ENCODE measurements at regions not wholly inside any gene's neighbourhood (a gene's known extent, or its start where the extent isn't known, plus 50 kb on each side); places are given as distances from the start of the nearest gene placed in this dataset.

DNA sequence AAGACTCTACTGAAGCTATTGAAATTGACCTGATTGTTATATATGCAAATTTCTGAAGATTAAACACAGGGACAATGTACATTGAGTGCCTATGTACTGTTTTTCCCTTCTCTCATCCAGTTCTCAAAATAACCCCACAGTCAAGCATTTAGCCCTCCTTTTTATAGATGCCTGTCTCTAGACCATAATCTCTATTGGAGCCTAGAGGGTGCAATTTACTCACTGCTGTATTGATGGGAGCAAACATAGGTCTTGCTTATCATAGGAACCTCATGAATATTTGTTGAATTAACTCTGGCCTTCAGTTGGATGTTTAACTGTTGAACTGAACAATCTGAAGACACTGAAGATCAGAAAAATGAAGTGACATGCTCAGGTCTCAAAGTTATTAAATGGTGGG, 183.0 kb downstream of the RFC3 start:
- no peak for DNase-seq (ENCODE audit: extremely low read depth, low read depth)

DNA sequence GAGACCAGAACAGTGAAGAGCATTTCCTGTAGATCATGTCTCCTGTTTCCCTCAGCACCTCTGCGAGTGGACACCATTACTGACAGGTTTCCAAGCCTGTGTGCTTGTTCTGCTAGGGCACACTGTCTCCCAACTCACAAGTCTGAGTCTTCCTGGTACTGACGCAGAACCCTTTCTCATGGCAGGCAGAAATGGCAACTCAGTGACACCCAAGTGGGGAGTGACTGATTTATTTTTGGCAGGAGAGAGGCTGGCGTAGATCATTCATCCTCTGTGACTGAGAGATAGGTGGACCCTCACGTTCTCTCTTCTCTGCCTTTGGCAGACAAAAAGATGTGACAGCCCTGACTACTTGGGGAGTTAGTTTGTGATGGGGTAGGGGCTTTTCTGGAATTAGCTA, 183.4 kb downstream of the RFC3 start:
- DNase-seq (ENCODE audit: extremely low read depth, low read depth) = no peak

DNA sequence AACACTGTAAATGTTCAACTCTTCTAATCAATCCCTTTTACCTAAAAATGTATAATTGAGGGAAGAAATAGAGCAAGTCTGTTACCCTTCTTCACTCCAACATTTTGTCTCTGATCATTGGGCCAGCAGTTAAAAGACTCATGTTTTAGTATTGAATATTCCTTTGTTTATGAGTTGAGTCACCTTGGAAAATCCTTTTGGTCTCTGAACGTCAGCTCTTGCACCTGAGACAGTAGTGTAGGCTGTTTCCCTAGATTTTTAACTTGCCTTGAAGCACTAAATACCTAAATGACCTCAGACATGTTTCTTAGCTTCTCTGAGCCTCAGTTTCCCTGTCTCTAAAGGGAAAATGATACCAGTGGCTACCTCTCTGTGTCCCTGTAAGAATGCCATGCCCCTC, 184.2 kb downstream of the RFC3 start:
- no peak for DNase-seq (ENCODE audit: extremely low read depth, low read depth)

DNA sequence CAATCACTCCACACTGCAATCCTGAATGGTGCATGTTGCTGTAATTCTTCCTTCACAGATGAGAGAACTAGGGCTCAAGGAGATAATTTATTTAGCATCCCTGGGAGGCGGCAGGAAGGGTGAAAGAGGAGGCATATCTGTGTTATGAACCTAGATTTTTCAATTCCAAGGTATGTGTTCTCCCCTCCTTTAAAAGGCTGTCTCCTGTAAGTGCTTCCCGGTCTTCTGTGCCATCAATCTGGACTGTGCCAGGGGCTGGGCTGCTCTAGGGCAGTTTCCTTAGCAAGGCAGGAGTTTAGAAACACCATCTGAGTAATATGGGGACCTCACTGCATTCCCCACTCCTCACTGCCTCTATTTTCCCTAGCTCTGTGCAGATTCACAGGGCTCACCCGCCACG, 185.0 kb downstream of the RFC3 start:
- DNase-seq (ENCODE audit: extremely low read depth, low read depth) = no peak

DNA sequence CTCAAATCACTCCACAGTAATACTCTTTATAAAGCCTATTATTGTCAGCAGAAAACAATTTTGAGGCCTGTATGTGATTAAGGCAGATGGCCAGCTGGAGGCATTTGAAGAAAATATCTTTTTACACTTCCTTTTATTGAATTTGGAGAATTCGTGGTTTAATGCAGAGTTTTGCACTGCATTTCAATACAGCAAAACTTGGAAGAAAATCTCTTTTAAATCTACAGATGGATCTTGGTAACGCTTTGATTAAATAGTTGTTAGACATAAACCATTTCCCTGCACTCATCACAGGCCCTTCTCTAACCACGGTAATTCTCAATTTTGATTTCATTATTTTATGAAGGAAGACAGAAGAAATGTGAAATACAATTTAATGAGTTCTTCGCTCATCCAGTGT, 185.7 kb downstream of the RFC3 start:
- no peak for DNase-seq (ENCODE audit: extremely low read depth, low read depth)

DNA sequence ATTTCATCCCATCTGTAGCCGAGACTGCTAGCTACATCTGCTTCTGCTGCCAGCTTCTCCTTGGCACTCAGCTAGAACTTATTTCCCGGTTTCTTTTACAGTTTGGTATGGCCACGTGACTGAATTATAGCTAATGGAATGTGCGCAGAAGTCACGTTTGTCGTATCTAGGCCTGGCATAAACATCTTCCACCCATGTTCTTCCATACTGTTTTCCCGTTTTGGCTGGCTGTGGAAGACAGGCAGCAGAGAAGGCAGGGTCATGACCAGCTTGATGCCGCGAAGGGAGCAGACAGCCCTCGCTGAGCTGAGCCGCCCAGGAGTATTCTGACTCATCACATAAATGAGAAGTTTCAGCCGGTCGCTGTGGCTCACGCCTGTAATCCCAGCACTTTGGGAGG, 186.7 kb downstream of the RFC3 start:
- DNase-seq (ENCODE audit: extremely low read depth, low read depth) = no peak

DNA sequence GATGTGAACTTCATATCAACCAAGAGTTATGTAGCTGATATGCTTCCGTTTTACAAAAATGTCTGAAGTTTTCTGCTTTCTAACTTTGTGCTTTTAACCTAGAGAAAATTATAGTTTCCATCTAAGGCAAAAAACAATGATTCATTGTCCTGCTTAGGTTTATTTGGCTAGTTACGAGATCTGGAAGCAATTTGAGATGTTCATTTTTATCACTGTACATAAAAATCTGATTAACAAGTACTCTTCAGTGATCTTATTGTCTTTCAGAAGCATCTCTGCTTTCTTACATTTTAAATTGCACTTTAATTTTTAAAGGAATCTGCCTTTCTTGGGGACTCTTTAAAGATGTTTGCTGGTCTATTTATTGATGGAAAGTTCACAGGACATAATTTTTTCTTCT, 188.1 kb downstream of the RFC3 start:
- no peak for DNase-seq (ENCODE audit: extremely low read depth, low read depth)

DNA sequence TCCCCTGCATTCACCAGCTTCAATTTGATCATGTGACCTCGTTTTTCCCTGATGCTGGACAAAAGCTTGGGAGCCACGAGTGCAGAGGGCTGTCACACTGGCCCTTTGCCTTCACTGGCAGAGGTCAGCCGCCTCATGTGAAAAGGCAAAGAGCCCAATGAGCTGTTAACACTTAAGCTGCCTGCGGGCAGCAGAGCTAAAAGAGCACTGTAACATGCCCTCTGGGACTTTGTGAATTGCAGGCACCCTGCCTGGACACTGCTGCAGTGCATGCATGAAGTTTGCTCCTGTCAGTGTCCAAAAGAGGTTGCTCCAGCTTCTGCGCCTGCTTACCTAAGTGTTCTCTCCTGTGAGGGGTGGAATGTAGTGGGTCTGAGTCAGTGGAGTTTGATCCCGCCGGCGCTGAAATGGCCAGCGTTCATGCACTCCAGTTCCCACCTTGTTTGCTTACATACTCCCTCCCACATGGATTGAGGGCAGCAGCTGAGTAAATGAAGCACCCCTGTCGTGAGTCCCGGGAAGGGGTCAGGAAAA, 193.7 kb downstream of the RFC3 start:
- DNase-seq (ENCODE audit: extremely low read depth, low read depth) = no peak

DNA sequence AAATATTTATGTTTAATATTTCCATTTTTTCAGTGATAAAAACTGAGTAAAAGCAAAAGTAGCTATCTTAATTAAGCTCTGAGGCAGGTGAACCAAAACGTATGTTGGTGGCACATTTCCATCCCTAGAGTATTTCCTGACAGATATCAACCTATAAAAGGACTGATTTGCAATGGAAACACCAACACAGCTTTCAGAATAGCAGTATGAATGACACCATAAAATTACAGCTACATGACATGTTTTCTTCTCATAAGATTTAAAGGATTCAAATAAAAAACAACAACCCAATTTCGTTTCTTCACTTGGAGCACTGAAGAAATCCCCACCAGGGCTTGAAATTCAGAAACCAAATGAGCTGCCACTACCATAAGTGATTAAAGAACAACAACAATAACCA, 194.4 kb downstream of the RFC3 start:
- no peak for DNase-seq (ENCODE audit: extremely low read depth, low read depth)

DNA sequence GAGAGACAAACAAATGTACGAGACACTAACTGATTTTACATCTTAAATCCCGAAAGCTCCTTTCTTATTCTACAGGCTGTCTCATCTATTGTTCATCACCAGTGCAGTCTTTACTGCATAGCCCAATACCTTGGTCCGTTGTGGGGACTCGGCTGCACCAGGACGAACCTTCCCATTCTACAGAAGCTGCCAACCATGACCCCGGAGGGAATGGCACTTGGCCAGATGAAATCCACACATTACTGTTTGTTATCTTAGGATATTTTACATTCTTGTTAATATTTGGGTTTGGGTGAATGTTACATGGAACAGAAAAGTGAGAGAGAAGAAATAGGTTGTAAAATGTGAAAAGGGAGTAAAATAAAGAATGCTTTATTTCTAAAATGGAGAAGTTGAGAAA, 195.1 kb downstream of the RFC3 start:
- no peak for DNase-seq (ENCODE audit: extremely low read depth, low read depth)

DNA sequence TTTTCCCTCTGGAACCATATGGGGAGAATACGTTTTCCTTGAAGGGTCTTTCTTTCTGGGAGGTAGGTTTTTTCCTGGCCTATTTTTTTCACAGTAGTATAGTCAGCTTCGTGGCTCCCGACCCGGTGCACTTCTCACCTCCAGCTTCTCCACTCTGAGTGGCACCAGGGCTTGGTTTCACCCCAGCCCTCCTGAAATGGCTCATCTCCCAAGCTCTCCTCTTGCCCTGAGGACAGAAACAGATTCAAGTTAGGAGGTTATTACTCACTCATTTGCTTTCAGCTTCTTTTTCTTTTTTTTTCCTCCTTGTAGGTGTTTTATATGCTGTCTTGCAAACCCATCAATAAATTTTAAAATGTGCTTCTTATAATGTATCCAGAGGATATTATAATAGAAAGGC, 199.3 kb downstream of the RFC3 start:
- DNase-seq (ENCODE audit: extremely low read depth, low read depth) = no peak

DNA sequence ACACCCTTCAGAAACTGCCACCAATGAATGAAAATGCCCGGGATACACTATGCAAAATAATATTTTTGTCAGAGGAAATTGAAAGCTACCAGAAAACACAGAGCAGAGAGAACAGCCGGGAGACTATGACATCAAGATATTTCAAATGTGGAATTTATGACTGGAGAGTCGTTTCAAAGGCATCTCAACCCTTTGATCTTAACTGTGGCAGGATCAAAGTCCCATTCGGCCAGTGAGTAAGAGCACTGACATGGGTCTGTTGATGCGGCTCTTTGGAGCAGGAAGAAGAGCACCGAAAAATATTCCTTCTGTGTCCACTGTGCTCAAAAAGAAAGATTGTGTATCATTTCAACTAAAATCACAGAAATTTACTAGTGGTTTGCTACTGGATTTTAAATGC, 201.9 kb downstream of the RFC3 start:
- no peak for DNase-seq (ENCODE audit: extremely low read depth, low read depth)

DNA sequence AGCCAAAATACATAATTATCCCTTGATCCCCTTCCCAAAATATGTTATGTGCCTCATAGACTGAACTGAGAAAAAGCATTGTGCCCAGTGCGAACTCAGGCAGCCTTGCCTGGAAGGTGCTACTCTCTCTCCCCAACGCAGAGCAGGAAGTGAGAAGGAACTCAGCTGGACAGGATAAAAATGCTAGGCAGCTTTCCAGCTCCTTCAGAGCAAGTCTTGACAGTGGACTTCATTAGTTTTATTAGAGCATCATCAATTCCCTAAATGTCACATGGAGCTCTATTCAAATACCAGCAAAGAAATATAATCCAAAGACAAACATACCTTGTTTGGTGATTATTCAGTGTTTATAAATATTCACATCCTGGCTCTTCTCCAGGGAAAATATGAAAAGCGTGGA, 202.4 kb downstream of the RFC3 start:
- no peak for DNase-seq (ENCODE audit: extremely low read depth, low read depth)

DNA sequence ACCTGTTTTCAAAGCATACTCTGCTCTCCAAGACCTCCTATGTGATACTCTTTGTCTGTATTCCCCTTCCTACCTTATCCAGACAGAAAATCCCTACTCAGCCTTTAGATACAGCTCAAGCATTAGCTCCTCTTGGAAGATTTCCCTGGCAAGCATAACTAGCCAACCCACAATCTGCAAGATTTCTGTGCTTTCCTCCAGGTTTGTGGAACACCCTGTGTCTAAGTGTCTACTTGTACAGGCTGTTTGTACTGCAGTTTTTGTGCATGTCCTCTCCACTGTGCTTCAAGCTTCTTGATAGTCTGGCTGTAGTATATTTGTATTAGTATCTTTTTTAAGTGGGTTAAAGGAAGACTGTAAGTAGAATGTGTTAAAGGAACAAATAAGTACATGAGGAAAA, 203.7 kb downstream of the RFC3 start:
- DNase-seq (ENCODE audit: extremely low read depth, low read depth) = no peak

DNA sequence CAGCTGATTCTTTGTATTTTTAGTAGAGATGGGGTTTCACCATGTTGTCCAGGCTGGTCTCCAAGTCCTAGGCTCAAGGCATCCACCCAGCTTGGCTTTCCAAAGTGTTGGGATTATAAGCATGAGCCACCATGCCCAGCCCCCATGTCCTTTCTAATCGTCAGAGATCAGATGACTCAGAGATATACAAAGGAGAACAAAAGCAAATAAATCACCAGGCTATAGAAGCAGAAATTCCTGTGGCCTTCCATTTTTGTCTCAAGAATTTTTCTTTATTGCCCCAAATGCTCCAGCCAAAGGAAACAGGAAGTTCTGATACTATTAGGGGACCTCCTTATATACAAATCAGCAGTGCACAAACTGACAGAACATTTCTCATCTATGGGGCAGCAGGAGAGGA, 207.8 kb downstream of the RFC3 start:
- no peak for DNase-seq (ENCODE audit: extremely low read depth, low read depth)

DNA sequence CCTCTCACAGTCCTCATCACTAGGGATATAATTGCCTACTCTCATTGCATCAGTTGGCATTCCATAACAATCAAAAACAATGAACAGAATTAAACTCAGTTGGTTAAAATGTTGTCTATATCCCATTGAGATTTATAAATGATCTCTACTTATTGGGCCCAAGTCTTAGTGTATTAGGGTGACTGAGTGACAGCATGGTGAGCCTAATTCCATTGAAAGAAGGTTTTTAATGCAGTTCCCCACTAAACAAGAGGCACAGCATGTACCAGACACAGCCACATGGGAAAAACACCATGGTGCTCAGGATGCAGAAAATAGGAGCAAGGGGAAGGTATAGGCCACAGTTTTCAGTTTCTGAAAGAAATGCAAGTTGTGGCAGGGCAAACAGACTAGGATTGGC, 208.4 kb downstream of the RFC3 start:
- no peak for DNase-seq (ENCODE audit: extremely low read depth, low read depth)

DNA sequence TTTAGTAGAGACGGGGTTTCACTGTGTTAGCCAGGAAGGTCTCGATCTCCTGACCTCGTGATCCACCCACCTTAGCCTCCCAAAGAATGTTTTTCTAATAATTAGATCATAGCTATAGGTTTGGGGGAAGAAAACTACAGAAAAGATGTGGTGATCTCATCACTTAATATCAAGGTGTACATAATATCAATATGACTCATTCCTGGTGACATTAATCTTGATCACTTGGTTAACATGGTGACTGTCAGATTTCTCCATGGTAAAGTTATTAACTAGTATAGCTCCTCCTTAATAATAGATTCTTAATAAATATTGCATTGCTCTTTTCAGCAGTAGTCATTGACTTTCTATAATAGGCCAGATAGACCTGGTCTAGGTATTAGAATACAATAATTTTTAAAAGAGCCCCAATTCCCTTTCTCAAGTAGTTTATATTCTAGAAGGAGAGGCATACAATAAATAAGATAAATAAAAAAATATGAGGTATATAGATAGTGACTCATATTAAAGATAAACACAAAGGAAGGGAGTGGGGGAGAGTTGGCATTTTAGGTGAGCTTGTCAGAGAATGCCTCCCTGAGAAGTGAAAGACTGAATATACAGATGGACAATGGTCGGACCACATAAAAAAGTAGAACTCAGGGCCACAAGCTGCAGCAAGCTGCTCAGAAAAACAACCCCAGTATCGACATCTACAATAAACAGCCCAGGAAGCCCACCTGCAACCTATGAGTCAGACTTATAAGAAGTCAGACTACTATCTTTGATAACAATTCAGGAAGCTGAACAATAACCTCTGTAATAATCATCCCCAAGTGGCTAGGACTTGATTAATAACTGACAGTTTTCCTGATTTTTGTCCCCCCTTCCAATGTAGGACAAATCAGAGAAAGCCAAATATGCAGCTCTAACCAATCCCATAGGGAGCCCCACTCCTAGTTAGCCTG, 210.8 kb downstream of the RFC3 start:
- DNase-seq (ENCODE audit: extremely low read depth, low read depth) = no peak

DNA sequence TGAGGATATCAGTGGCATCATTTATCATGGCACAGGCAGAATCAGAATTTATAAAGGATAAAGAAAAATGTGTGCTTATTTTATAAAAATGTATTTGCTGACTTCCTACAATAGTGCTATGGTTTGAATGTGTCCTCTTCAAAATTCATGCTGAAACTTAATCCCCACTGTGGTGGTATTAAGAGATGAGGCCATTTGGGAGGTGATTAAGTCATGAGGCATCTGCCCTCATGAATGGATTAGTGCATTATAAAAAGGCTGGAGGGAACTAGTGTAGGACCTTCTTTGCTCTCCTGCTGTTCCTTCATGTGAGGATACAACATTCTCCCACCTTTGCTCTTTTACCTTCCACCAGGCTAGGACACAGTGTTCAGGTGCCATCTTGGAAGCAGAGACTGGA, 212.8 kb downstream of the RFC3 start:
- no peak for DNase-seq (ENCODE audit: extremely low read depth, low read depth)

DNA sequence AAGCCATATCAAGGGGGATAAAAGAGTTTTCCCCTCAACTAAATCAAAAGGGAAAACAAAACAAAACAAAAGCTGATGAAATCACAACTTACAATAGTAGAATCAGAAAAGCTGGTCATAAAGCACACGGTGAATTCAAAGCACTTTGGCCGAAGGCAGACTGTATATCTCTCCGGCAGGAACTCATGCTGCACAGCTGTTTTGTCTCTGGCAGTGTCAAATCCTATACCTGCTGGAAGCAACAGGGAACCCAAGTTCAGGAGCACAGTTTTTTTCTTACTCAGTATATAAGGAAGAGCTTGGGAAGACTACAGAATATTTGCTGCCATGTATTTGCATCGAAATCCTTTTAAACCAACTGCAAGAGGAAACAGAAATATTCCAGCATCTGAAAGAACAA, 213.7 kb downstream of the RFC3 start:
- DNase-seq (ENCODE audit: extremely low read depth, low read depth) = no peak

DNA sequence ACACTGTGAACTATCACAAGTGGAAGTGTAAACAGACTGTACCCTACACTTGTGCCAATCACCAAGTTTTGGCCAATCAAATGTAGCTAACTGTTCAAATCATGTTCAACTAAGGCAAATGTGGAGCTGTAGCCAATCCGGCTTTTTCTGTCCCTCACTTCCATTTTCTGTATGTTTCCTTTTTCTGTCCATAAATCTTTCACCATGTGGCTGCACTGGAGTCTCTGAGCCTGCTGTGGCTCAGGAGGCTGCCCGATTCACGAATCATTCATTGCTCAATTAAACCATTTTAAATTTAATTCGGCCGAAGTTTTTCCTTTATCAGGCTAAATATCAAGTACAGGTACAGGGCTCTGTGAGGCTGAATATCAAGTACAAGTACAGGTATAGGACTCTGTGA, 216.5 kb downstream of the RFC3 start:
- no peak for DNase-seq (ENCODE audit: extremely low read depth, low read depth)

DNA sequence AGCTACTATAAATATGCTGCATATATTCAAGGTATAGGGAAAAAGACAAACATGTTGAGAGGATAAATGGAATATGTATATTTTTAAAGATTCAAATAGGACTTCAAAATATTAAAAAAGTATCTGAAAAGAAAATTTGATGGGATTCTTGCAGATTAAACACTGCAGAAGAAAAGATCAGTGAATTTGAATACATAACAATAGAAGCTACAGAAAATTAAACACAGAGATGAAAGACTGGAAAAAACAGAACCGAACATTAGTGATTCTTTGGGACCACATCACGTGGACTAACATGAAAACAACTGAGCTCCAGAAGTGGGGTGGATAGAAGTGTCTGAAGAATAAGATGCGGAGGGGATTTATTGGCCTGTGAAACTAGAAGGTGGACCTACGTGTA, 217.2 kb downstream of the RFC3 start:
- no peak for DNase-seq (ENCODE audit: extremely low read depth, low read depth)

DNA sequence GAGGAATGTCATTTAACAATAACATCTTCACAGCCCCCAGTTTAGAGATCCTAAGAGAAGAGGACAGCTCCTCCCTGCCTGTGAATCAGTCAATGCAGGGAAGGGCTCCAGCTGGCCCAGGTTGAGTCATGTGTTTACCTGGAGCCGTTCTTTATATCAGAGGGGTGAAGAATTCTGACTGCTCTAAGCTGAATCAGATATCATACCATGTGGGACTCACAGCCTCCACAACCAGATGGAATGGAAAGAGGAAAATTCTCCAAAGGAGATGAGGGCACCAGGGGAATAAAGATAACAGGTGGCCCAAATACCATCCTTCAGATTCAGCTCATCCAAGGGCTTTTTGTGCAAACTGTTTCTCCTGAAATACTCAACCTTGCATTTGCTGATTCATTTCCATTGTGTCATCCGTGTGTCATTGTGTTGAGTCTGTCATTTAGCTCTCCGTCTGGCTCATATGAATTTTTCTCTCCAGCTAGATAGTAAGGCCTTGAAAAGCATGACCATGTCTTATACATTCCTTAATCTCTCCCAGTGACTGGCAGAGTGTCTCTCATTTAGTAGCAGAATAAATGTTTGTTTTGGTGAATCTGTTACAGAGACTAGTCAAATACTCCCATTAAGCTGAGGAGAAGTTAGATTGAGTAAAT, 217.9 kb downstream of the RFC3 start:
- no peak for DNase-seq (ENCODE audit: extremely low read depth, low read depth)

Measured in NCI-H460 (cell line).